GM21576 (cell line): ENCODE measurements at regions not wholly inside any gene's neighbourhood (a gene's known extent, or its start where the extent isn't known, plus 50 kb on each side); places are given as distances from the start of the nearest gene placed in this dataset.

Experiments
- ATAC-seq: cut with Tn5 transposase; IDR thresholded peaks from one replicate; pipeline ENCODE4 v1.9.1; 2021; ENCODE audit warnings: mild to moderate bottlenecking, moderate library complexity; ENCODE audit not compliant: unreplicated experiment

- no peak for ATAC-seq
These were observed 411.1 kb upstream of the RGMA start for GRCh38 chr15:93500155-93500554.

- no peak for ATAC-seq
These were observed 408.3 kb upstream of the RGMA start for GRCh38 chr15:93497291-93497690.

- no peak for ATAC-seq
These were observed 407.9 kb upstream of the RGMA start for GRCh38 chr15:93496888-93497287.

GRCh38 chr15:93495799-93496637, 407.0 kb upstream of the RGMA start:
- ATAC-seq = no peak

- no peak for ATAC-seq
These were observed 404.2 kb upstream of the RGMA start for GRCh38 chr15:93493172-93493571.

- no peak for ATAC-seq
These were observed 402.3 kb upstream of the RGMA start for GRCh38 chr15:93491291-93491690.

- no peak for ATAC-seq
These were observed 399.3 kb upstream of the RGMA start for GRCh38 chr15:93488296-93488713.

- no peak for ATAC-seq
These were observed 397.6 kb upstream of the RGMA start for GRCh38 chr15:93486407-93487117.

GRCh38 chr15:93485438-93486327, 396.7 kb upstream of the RGMA start:
- ATAC-seq = no peak

GRCh38 chr15:93483923-93484322, 394.9 kb upstream of the RGMA start:
- no peak for ATAC-seq

- ATAC-seq = no peak
These were observed 393.7 kb upstream of the RGMA start for GRCh38 chr15:93482731-93483130.

- no peak for ATAC-seq
These were observed 390.7 kb upstream of the RGMA start for GRCh38 chr15:93479715-93480114.

- ATAC-seq = no peak
These were observed 389.9 kb upstream of the RGMA start for GRCh38 chr15:93478947-93479346.

GRCh38 chr15:93477721-93478120, 388.7 kb upstream of the RGMA start:
- no peak for ATAC-seq

GRCh38 chr15:93477188-93477587, 388.2 kb upstream of the RGMA start:
- ATAC-seq = no peak

GRCh38 chr15:93476491-93477177, 387.6 kb upstream of the RGMA start:
- no peak for ATAC-seq

GRCh38 chr15:93474728-93475127, 385.7 kb upstream of the RGMA start:
- ATAC-seq = no peak

GRCh38 chr15:93469994-93470393, 381.0 kb upstream of the RGMA start:
- ATAC-seq = no peak

GRCh38 chr15:93467337-93467736, 378.3 kb upstream of the RGMA start:
- ATAC-seq = no peak

GRCh38 chr15:93466380-93466779, 377.4 kb upstream of the RGMA start:
- ATAC-seq = no peak

GRCh38 chr15:93462690-93463089, 373.7 kb upstream of the RGMA start:
- ATAC-seq = no peak
